Liver (tissue), 3 donors: ENCODE measurements at regions not wholly inside any gene's neighbourhood (a gene's known extent, or its start where the extent isn't known, plus 50 kb on each side); places are given as distances from the start of the nearest gene placed in this dataset.

Source experiments
- FOXA1 ChIP-seq: IDR thresholded peaks from 2 replicates; pipeline ENCODE4 v1.6.1; 2016; ENCODE audit warnings: antibody characterized with exemption
- FOXA2 ChIP-seq: IDR thresholded peaks from 2 replicates; pipeline ENCODE4 v1.6.1; 2016; ENCODE audit warnings: antibody characterized with exemption
- GABPA ChIP-seq, 2 donors: IDR thresholded peaks in 1 of 2; conservative IDR thresholded peaks in 1 of 2; 2 replicates each; pipeline ENCODE4 v1.6.1; 2016; ENCODE audit warnings: antibody characterized with exemption in 2 of 2, mild to moderate bottlenecking in 1 of 2, moderate library complexity in 1 of 2
- HNF4A ChIP-seq, 2 donors: conservative IDR thresholded peaks; 2 replicates each; pipeline ENCODE4 v1.6.1; 2016; ENCODE audit warnings: antibody characterized with exemption in 2 of 2, mild to moderate bottlenecking in 2 of 2
- JUND ChIP-seq, 2 donors: IDR thresholded peaks; 2 replicates each; pipeline ENCODE4 v1.6.1; 2016; ENCODE audit warnings: antibody characterized with exemption in 2 of 2
- RAD21 ChIP-seq, 2 donors: IDR thresholded peaks; 2 replicates each; pipeline ENCODE4 v1.6.1; 2016; ENCODE audit warnings: antibody characterized with exemption in 2 of 2, mild to moderate bottlenecking in 2 of 2
- REST ChIP-seq: IDR thresholded peaks from 2 replicates; pipeline ENCODE4 v1.6.1; 2016; ENCODE audit warnings: antibody characterized with exemption, mild to moderate bottlenecking
- RXRA ChIP-seq, 2 donors: IDR thresholded peaks; 2 replicates each; pipeline ENCODE4 v1.6.1; 2017 to 2018; ENCODE audit warnings: antibody characterized with exemption in 2 of 2, mild to moderate bottlenecking in 1 of 2
- TAF1 ChIP-seq: conservative IDR thresholded peaks from 2 replicates; pipeline ENCODE4 v1.6.1; 2016; ENCODE audit warnings: antibody characterized with exemption, mild to moderate bottlenecking
- YY1 ChIP-seq: IDR thresholded peaks from 2 replicates; pipeline ENCODE4 v1.6.1; 2016; ENCODE audit warnings: antibody characterized with exemption, mild to moderate bottlenecking
- TF ChIP-seq, protein P1 (sequence below): fragments of 150-350 bp; IDR thresholded peaks from 2 replicates; pipeline ENCODE4 v1.5.1; 2017; ENCODE audit warnings: improper control_type of control experiment, low read depth, low read length; ENCODE audit not compliant: missing input control
- TF ChIP-seq, protein P2 (sequence below): IDR thresholded peaks from 2 replicates; pipeline ENCODE4 v1.6.1; 2016; ENCODE audit warnings: antibody characterized with exemption
- donor health status: healthy.
- donor health status: healthy.

DNA sequence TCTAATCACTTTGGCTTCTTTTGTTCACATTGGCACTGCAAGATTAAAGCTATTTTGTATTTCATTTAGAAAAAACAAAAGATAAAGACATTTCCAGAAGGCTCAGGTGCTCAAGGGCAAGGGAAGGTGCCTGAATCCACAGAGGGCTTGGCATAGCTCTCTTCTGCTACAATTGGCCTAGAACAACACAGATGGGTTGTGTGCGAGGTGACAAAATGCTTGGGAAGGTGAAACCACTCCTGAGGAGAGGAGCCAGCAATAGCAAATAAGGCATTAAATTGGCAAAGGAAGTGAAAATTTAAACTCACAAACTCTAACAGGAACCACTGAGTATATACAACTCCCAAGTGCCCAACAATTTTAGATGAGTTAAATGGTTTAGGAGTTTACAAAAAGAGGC lies 1290.4 kb upstream of the CHAC2 start:
- TF ChIP-seq, protein P1, sequence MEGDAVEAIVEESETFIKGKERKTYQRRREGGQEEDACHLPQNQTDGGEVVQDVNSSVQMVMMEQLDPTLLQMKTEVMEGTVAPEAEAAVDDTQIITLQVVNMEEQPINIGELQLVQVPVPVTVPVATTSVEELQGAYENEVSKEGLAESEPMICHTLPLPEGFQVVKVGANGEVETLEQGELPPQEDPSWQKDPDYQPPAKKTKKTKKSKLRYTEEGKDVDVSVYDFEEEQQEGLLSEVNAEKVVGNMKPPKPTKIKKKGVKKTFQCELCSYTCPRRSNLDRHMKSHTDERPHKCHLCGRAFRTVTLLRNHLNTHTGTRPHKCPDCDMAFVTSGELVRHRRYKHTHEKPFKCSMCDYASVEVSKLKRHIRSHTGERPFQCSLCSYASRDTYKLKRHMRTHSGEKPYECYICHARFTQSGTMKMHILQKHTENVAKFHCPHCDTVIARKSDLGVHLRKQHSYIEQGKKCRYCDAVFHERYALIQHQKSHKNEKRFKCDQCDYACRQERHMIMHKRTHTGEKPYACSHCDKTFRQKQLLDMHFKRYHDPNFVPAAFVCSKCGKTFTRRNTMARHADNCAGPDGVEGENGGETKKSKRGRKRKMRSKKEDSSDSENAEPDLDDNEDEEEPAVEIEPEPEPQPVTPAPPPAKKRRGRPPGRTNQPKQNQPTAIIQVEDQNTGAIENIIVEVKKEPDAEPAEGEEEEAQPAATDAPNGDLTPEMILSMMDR = no peak
- TF ChIP-seq RAD21 (IDR thresholded peaks at IDR 0.05) (no peak), TAF1 (no peak), REST (no peak), HNF4A (conservative IDR thresholded peaks at IDR 0.05) (no peak), FOXA1 (no peak), GABPA (IDR thresholded peaks at IDR 0.05 in 1 of 2, conservative IDR thresholded peaks at IDR 0.05 in 1 of 2) (no peak), YY1 (no peak), FOXA2 (no peak), JUND (IDR thresholded peaks at IDR 0.05) (no peak), RXRA (IDR thresholded peaks at IDR 0.05) (no peak)
- TF ChIP-seq, protein P2, sequence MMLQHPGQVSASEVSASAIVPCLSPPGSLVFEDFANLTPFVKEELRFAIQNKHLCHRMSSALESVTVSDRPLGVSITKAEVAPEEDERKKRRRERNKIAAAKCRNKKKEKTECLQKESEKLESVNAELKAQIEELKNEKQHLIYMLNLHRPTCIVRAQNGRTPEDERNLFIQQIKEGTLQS = no peak
